Right cardiac atrium (tissue), 5 donors: ENCODE measurements at regions not wholly inside any gene's neighbourhood (a gene's known extent, or its start where the extent isn't known, plus 50 kb on each side); places are given as distances from the start of the nearest gene placed in this dataset.

ENCODE experiments used
- ATAC-seq, 2 donors: fragments of 200-7000 bp; cut with Tn5 transposase; one replicate each; pipeline versions ENCODE4 v1.8.0 to v1.9.1; 2020; ENCODE audit warnings: moderate library complexity in 2 of 2, mild to moderate bottlenecking in 1 of 2
- DNase-seq, 3 donors: peaks; one replicate each; pipeline ENCODE4 v3.0.0-alpha.2; 2020
- H3K27ac ChIP-seq: one replicate; pipeline ENCODE4 v1.5.1; 2013; ENCODE audit warnings: mild to moderate bottlenecking, low read length, control low read depth, moderate library complexity
- H3K27me3 ChIP-seq: one replicate; pipeline ENCODE4 v1.6.1; 2013; ENCODE audit not compliant: control insufficient read depth, insufficient read depth
- H3K4me1 ChIP-seq: one replicate; pipeline ENCODE4 v1.6.1; 2013; ENCODE audit warnings: low read length; ENCODE audit not compliant: control insufficient read depth, insufficient read depth
- H3K4me3 ChIP-seq: one replicate; pipeline ENCODE4 v1.5.1; 2013; ENCODE audit warnings: low read length, control low read depth
- H3K9me3 ChIP-seq: one replicate; pipeline ENCODE4 v1.6.1; 2013; ENCODE audit warnings: low read length; ENCODE audit not compliant: control insufficient read depth
- WGBS: extraction: QIAGEN DNeasy Blood & Tissue Kit; methylation state at CpG from one replicate; pipeline ENCODE4 v1.1.7; 2013; 5-methylcytosine and 5-hydroxymethylcytosine counted together
- intact Hi-C, 4 donors: fragments of 100-400 bp; cut with DNase I; formaldehyde crosslinking; loops; one replicate each; pipeline versions ENCODE4 v1.11.0 to v1.14.0; 2022 to 2023
- donor health status: healthy with polysubstance abuse.
- donor health status: DM: no; HTN: yes; CAD: no.
- donor health status: DM: no; HTN: no; CAD: no.
- donor health status: DM: no; HTN: yes; CAD: no; lungs with severe emphysema.
- donor health status: DM: yes; HTN: yes; CAD: no.

DNA sequence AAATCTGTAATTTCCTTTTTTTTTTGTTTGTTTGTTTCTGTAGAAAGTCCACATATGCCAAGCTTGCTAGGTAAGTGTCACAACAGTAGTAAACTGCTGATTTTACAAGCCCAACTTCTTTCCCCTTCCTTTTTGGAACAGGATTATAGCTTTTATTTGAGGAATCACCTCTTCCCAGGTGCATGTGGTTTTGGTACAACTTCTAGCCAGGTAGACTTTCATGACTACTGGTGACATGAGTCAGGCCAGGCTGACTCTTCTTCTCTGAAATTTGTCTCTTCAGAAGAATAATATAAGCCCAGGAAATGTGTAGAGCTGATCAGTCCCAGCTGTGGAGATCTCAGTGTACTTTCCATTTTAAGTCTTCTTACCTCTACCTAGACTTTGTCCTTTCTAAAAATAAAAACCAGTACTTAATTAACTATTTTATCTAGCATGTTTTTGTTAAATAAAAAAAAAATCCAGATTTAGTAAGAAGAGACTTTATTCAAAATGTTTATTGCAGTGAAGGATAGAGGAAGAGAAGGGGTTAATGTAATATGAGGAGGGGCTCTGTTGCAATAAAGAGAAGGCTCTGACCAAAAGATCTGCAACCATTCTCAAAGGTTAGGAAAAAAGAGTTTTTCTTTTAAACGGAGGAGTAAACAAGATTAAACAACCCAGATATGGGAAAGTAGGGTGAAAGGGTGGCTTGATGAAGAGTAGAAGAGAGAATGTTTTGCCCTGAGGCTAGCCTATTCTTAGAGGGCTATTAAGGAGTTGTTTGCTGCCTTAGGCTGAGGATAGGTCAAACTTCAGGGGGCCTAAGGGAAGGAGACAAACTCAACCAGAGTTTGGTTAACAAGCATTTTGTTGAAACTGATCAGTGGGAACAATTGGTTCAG, 664.2 kb downstream of the SORCS1 start:
- Histone ChIP-seq H3K4me3 (no peak overlapping the region), H3K27ac (no peak overlapping the region), H3K9me3 (no peaks in the 10 kb centered on the region), H3K27me3 (no peaks in the 10 kb centered on the region), H3K4me1 (no peaks in the 10 kb centered on the region)
- 47% methylated on average over 1 of the region's 1 CpG for WGBS
- intact Hi-C loops = no loop called here
- ATAC-seq = no peak
- no peak for DNase-seq

DNA sequence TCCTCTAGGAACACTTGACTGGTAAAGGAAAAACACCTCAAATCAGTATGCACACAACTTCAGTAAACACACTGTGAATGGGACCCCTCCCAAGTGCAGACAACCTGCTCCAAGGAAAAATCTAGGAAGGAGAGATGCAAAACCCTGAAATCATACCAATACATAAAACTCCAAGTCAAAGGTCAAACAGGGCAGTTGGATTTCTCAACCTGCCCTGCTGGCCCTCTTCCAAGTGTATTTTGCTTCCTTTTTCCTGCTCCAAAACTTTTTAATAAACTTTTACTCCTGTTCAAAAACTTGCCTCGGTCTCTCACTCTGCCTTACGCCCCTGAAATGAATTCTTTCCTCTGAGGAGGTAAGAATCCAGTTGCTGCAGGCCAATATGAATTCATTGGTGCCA, 665.1 kb downstream of the SORCS1 start:
- intact Hi-C loops = no loop called here
- WGBS = 86% methylated on average over 2 of the region's 2 CpGs
- no peak for ATAC-seq

DNA sequence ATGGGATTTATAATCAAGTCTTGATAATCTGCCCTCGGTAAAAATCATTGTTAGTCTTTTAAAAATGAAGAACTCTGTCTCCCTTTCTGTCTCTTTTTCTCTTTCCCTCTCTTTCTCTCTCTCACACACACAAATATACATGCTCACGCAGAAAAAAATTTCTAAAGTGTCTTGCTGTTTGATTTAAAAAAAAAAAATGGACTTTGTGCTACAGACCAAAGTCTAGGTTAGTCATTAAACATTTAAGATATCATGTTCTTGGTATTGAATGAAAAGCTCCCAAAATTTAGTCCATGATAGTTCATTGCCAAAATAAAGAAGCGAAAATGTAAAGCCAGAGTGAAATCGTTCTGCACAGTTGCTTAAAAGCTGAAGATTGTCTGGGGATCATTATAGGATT, 665.8 kb downstream of the SORCS1 start:
- ATAC-seq (no peak), DNase-seq (no peak)
- Histone ChIP-seq H3K4me3 (no peak overlapping the region), H3K27ac (no peak overlapping the region), H3K4me1 (no peaks in the 10 kb centered on the region), H3K9me3 (no peaks in the 10 kb centered on the region), H3K27me3 (no peaks in the 10 kb centered on the region)
- intact Hi-C loops = no loop called here
- WGBS = 70% methylated on average over 4 of the region's 4 CpGs

More for the DNA sequence above, 665.1 kb downstream of the SORCS1 start:
- Histone ChIP-seq H3K4me3 (no peak overlapping the region), H3K27ac (no peak overlapping the region), H3K9me3 (no peaks in the 10 kb centered on the region), H3K27me3 (no peaks in the 10 kb centered on the region), H3K4me1 (no peaks in the 10 kb centered on the region)
- no peak for DNase-seq

DNA sequence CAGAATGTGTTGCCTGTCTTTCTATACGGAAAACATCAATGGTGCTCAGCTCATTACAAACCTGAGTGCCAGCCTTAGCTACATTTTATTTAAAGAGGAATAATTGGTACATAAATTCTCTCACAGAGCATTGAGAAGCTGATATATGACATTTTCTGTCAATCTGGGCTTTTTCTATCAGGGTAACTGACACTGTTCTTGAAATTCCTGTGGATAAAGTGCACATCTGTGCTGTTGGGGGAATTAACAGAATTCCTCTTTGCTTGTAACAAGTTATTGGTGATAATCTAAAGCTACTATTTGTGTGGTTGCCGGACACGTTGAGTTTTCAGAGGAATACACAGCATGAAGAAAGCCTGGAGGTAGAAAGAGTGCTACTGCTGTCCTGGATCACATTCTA, 668.6 kb downstream of the SORCS1 start:
- Histone ChIP-seq H3K27ac (no peak overlapping the region), H3K27me3 (no peaks in the 10 kb centered on the region), H3K9me3 (no peaks in the 10 kb centered on the region), H3K4me3 (no peak overlapping the region), H3K4me1 (no peaks in the 10 kb centered on the region)
- DNase-seq (no peak), ATAC-seq (no peak)
- intact Hi-C loops = no loop called here
- WGBS = 89% methylated on average over 3 of the region's 3 CpGs

DNA sequence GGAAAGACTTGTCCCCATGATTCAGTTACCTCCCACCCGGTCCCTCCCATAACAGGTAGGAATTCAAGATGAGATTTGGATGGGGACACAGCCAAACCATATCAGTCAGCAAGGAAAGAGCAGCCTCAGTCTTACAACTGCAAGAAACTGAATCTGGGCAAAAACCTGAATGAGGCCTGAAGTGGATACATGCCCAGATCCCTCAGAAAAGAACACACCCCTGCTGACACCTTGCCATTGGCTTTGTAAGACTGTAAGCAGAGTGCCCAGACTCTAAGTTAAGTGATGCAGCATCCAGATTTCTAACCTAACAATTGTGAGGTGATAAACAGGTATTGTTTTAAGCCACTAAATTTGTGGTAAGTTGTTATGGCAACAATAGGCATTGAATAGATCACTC, 670.8 kb downstream of the SORCS1 start:
- intact Hi-C loops = no loop called here
- Histone ChIP-seq H3K9me3 (no peaks in the 10 kb centered on the region), H3K4me1 (no peaks in the 10 kb centered on the region), H3K4me3 (no peak overlapping the region), H3K27me3 (no peaks in the 10 kb centered on the region), H3K27ac (no peak overlapping the region)
- ATAC-seq (no peak), DNase-seq (no peak)
- 88% methylated on average over 1 of the region's 1 CpG for WGBS

DNA sequence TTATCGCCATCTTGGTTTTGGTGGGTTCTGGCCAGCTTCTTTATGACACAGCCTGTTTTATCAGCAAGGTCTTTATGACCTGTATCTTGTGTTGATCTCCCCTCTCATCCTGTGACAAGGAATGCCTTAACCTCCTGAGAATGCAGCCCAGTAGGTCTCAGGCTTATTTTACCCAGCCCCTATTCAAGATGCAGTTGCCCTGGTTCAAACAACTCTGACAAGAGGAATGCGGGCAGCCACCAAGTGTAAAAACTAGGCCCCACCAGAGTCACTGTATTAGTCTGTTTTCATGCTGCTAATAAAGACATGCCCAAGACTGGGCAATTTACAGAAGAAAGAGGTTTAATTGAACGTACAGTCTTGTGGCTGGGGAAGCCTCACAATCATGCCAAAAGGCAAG, 671.3 kb downstream of the SORCS1 start:
- WGBS = 82% methylated on average over 3 of the region's 3 CpGs
- H3K27ac ChIP-seq = no peak overlapping the region

DNA sequence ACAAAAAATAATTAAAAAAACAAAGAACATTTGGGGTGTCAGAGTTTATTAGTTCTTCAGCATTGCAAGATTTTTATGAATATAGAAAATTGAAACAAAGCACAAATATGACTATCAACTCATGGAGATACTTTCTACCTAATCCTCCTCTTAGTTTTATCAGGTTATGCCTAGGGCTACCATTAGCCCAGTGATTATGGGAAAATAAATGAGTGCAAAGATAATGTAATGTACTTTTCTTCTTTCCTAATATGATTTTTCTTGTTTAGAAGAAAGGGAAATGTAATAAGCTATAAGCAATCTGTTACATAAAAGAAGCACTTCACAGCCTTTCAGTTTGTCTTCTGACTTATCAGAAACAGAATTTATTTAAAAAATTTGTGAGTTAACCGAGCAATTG, 676.8 kb downstream of the SORCS1 start:
- no peak overlapping the region for H3K27ac ChIP-seq
- H3K27me3 ChIP-seq = no peaks in the 10 kb centered on the region
- ATAC-seq (no peak), DNase-seq (no peak)
- intact Hi-C loops = no loop called here
- H3K9me3 ChIP-seq = no peaks in the 10 kb centered on the region
- H3K4me3 ChIP-seq = no peak overlapping the region
- 51% methylated on average over 1 of the region's 1 CpG for WGBS
- H3K4me1 ChIP-seq = no peaks in the 10 kb centered on the region

More for the DNA sequence above, 671.3 kb downstream of the SORCS1 start:
- Histone ChIP-seq H3K9me3 (no peaks in the 10 kb centered on the region), H3K4me3 (no peak overlapping the region), H3K4me1 (no peaks in the 10 kb centered on the region), H3K27me3 (no peaks in the 10 kb centered on the region)
- ATAC-seq (no peak), DNase-seq (no peak)
- intact Hi-C loops = no loop called here

DNA sequence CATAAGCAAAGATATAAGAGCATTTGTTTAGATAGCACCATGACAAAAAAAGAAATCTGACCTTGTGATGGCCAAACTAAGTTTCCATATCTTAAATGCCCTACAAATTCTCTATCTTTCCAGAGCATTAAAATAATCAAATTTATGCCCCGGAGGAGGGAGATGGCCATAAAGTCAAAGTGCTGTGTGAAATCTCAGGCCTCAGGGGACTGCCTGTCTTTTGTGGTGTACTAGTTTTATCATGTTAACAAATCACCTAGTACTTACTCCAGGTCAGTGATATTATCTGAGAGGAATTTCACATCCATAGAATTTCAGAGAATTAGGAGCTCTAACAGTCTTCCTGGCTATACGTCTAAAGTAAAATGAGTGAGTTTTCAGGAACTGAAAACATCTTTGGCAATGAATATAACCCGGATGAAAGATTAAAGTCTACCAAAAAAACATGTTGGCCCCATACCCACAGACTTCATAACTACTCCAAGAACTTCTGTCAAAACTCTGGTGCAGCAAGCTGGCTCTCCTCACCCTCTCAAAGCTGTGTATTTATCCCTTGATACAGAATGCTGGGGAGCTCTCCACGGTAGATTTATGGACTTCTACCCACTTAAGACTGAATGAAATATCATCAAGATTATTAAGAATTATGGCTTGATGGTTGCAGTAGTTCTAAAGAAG, 682.8 kb downstream of the SORCS1 start:
- intact Hi-C loops = no loop called here
- ATAC-seq = no peak
- WGBS = 58% methylated on average over 4 of the region's 4 CpGs

DNA sequence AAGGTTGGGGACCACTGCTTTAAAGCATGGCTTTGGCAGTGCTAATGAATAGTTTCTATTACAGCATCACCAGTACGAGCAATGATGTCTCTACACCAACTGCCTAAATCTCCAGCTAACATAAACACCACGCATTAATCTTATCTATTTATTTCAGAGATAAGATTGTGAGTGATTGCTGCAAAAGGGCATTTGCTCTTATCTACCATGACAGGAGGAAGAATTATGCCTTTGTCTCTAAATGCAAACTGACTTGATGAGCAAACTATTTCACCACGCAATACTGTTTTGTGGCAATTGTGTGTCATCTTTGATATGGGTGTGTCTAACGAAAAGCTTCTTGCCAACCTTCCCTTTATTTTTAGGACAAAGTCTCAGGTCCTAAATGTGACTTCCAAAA, 684.9 kb downstream of the SORCS1 start:
- H3K4me3 ChIP-seq = no peak overlapping the region
- H3K27me3 ChIP-seq = no peaks in the 10 kb centered on the region
- intact Hi-C loops = no loop called here
- 58% methylated on average over 4 of the region's 4 CpGs for WGBS
- no peaks in the 10 kb centered on the region for H3K4me1 ChIP-seq
- H3K27ac ChIP-seq = no peak overlapping the region
- DNase-seq (no peak), ATAC-seq (no peak)
- H3K9me3 ChIP-seq = no peaks in the 10 kb centered on the region

More for the DNA sequence above, 682.8 kb downstream of the SORCS1 start:
- DNase-seq = no peak
- Histone ChIP-seq H3K27me3 (no peaks in the 10 kb centered on the region), H3K9me3 (no peaks in the 10 kb centered on the region), H3K27ac (no peak overlapping the region), H3K4me1 (no peaks in the 10 kb centered on the region), H3K4me3 (no peak overlapping the region)

DNA sequence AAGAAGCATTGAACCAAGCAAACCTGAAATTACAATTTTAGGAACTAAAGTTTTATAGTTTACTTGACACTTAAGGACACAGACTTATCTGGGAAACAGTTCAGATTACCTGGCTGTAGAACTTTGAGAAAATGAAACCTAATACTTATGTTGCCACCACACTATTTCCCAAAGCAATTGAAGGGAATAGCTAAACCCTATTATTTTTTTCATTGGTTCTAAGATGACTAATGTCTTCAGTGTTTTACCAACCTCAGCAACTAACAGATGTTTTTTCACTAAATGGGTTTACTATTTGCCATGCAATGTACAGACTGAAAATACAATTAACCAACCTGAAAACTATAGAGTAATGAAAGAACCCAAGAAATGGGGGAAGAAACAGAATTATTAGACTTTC, 689.6 kb downstream of the SORCS1 start:
- H3K4me1 ChIP-seq = no peaks in the 10 kb centered on the region
- no peaks in the 10 kb centered on the region for H3K27me3 ChIP-seq
- no peak overlapping the region for H3K27ac ChIP-seq
- ATAC-seq (no peak), DNase-seq (no peak)
- no peak overlapping the region for H3K4me3 ChIP-seq
- H3K9me3 ChIP-seq = no peaks in the 10 kb centered on the region
- intact Hi-C loops = no loop called here

DNA sequence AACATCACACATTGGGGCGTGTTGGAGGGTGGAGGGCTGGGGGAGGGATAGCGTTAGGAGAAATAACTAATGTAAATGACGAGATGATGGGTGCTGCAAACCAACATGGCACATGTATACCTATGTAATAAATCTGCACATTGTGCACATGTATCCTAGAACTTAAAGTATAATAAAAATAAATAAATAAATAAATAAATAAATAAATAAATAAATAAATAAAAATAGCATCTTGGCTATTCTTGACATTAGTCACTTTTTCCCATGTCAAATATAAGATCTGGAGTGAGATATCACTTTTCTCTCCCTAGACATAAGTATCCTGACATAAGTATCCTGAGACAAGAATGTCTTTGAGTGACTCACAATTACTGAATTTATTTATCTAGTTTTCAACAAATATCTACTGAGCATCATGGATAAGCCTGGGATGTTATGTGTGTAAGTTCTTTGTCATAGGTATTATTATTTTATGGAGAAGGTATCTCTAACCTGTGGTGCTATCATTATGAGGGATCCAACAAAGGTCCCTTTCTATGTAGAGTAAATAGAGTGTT, 691.3 kb downstream of the SORCS1 start:
- H3K27me3 ChIP-seq = no peaks in the 10 kb centered on the region
- no peak for ATAC-seq
- H3K4me1 ChIP-seq = no peaks in the 10 kb centered on the region
- WGBS = 83% methylated on average over 3 of the region's 3 CpGs
- DNase-seq = no peak
- no peak overlapping the region for H3K4me3 ChIP-seq
- no peak overlapping the region for H3K27ac ChIP-seq
- H3K9me3 ChIP-seq = no peaks in the 10 kb centered on the region
- intact Hi-C loops = no loop called here
